22Rv1 (cell line): ENCODE measurements at regions not wholly inside any gene's neighbourhood (a gene's known extent, or its start where the extent isn't known, plus 50 kb on each side); places are given as distances from the start of the nearest gene placed in this dataset.

Source experiments
- ZFX ChIP-seq: fragments of 450-650 bp; IDR thresholded peaks from 2 replicates; pipeline ENCODE4 v1.6.1; 2017; ENCODE audit warnings: antibody characterized with exemption, borderline replicate concordance
- TF ChIP-seq, protein P1 (sequence below): fragments of 450-650 bp; IDR thresholded peaks from 2 replicates; pipeline ENCODE4 v1.5.1; 2017; ENCODE audit warnings: mild to moderate bottlenecking

DNA sequence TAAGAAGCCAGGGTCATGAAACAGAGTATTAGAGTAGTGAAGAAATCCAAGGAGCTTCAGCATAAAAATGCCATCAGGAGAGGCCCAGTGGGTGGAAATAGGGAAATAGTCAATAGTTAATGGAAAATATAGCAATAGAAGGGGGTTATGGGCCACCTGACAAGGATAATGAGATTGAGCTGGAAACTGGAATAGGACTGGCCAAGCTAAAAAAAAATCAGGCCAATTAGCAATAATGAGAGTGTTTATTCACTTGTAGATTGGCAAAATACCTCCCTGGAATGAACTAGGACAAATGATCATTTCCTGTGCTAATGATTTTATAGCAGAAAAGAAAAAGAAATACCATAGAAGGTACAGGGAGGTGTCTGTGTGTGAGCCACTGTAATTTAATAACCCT lies 97.9 kb downstream of the PLCE1 start:
- TF ChIP-seq, protein P1, sequence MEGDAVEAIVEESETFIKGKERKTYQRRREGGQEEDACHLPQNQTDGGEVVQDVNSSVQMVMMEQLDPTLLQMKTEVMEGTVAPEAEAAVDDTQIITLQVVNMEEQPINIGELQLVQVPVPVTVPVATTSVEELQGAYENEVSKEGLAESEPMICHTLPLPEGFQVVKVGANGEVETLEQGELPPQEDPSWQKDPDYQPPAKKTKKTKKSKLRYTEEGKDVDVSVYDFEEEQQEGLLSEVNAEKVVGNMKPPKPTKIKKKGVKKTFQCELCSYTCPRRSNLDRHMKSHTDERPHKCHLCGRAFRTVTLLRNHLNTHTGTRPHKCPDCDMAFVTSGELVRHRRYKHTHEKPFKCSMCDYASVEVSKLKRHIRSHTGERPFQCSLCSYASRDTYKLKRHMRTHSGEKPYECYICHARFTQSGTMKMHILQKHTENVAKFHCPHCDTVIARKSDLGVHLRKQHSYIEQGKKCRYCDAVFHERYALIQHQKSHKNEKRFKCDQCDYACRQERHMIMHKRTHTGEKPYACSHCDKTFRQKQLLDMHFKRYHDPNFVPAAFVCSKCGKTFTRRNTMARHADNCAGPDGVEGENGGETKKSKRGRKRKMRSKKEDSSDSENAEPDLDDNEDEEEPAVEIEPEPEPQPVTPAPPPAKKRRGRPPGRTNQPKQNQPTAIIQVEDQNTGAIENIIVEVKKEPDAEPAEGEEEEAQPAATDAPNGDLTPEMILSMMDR: no peak
- TF ChIP-seq ZFX: no peak
